HG02759 (cell line): ENCODE measurements at regions not wholly inside any gene's neighbourhood (a gene's known extent, or its start where the extent isn't known, plus 50 kb on each side); places are given as distances from the start of the nearest gene placed in this dataset.
"Not testable (repeated sequence)": the region's sequence is repeated elsewhere in the genome, so short reads cannot be mapped to it uniquely, and the experiment has no call there.

Experiments
- ATAC-seq: cut with Tn5 transposase; IDR thresholded peaks from one replicate; pipeline ENCODE4 v1.9.1; 2021; ENCODE audit warnings: mild to moderate bottlenecking, moderate library complexity; ENCODE audit not compliant: unreplicated experiment

- peak; percentile 53 for ATAC-seq
These were observed 376.0 kb downstream of the TFEC start for GRCh38 chr7:115654384-115655214.

- no peak for ATAC-seq
These were observed 381.1 kb downstream of the TFEC start for GRCh38 chr7:115649429-115649828.

GRCh38 chr7:115647712-115648111, 382.9 kb downstream of the TFEC start:
- no peak for ATAC-seq

- ATAC-seq: no peak
These were observed 388.4 kb downstream of the TFEC start for GRCh38 chr7:115642194-115642593.

- no peak for ATAC-seq
These were observed 391.7 kb downstream of the TFEC start for GRCh38 chr7:115638853-115639252.

GRCh38 chr7:115637128-115637527, 393.4 kb downstream of the TFEC start:
- ATAC-seq: no peak

- ATAC-seq: no peak
These were observed 394.7 kb downstream of the TFEC start for GRCh38 chr7:115635876-115636275.

GRCh38 chr7:115635376-115635775, 395.2 kb downstream of the TFEC start:
- no peak for ATAC-seq

- no peak for ATAC-seq
These were observed 395.9 kb downstream of the TFEC start for GRCh38 chr7:115634633-115635032.

GRCh38 chr7:115632636-115633035, 397.9 kb downstream of the TFEC start:
- no peak for ATAC-seq

GRCh38 chr7:115631782-115632181, 398.8 kb downstream of the TFEC start:
- ATAC-seq: no peak

- no peak for ATAC-seq
These were observed 400.5 kb downstream of the TFEC start for GRCh38 chr7:115630049-115630448.

GRCh38 chr7:115618676-115619075, 411.9 kb downstream of the TFEC start:
- no peak for ATAC-seq

GRCh38 chr7:115613836-115614235, 416.7 kb downstream of the TFEC start:
- no peak for ATAC-seq

GRCh38 chr7:115603416-115603815, 427.1 kb downstream of the TFEC start:
- no peak for ATAC-seq

- no peak for ATAC-seq
These were observed 430.4 kb downstream of the TFEC start for GRCh38 chr7:115600207-115600606.

- not testable (repeated sequence) for ATAC-seq
These were observed 431.4 kb downstream of the TFEC start for GRCh38 chr7:115599184-115599583.

- ATAC-seq: not testable (repeated sequence)
These were observed 433.3 kb downstream of the TFEC start for GRCh38 chr7:115597220-115597619.

- ATAC-seq: no peak
These were observed 437.5 kb downstream of the TFEC start for GRCh38 chr7:115593111-115593510.

GRCh38 chr7:115585015-115585718, 445.4 kb downstream of the TFEC start:
- no peak for ATAC-seq

- ATAC-seq: no peak
These were observed 447.6 kb downstream of the TFEC start for GRCh38 chr7:115582956-115583355.

- ATAC-seq: no peak
These were observed 452.0 kb downstream of the TFEC start for GRCh38 chr7:115578576-115578975.
